ENCODE measurements at regions not wholly inside any gene's neighbourhood (a gene's known extent, or its start where the extent isn't known, plus 50 kb on each side); places are given as distances from the start of the nearest gene placed in this dataset.

DNA sequence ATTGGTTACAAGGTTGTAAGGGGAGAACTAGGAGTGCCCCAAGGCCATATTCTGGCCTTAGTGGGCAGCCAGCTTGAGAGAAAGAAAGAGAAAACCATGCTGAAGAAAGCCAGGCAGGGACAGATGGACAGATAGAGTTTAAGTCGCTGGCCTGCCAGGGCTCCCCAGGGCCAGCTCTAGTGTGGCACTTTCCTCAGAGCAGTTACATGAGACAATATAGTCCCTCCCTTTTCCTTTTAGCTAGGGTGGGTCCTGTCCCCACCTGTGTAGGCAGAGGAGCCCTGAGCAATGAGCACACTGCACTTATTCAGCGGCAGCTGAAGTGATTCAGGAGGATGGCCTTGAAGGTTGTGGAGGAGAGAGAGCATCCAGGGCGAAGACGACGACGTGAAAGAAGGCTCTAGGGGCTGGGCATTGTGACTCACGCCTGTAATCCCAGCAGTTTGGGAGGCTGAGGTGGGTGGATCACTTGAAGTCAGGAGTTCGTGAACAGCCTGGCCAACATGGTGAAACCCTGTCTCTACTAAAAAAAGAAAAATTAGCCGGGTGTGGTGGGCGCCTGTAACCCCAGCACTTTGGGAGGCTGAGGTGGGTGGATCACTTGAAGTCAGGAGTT lies 152.0 kb upstream of the SLC1A4 start:
- Histone ChIP-seq H3K9me3 (ENCODE audit: low read depth, low read length, poor library complexity, severe bottlenecking) (no peaks in the 10 kb centered on the region), H3K27me3 (replicated peaks; ENCODE audit: insufficient read depth, low read depth, low read length, poor library complexity) (no peaks in the 10 kb centered on the region), H3K27ac (ENCODE audit: low read depth, low read length, poor library complexity, severe bottlenecking) (no peak overlapping the region), H3K4me1 (ENCODE audit: insufficient read depth, low read length, poor library complexity, severe bottlenecking) (no peaks in the 10 kb centered on the region), H3K4me3 (ENCODE audit: low read depth, low read length, poor library complexity, severe bottlenecking) (no peak overlapping the region), H3K36me3 (ENCODE audit: insufficient read depth, low read length, poor library complexity, severe bottlenecking) (no peaks in the 10 kb centered on the region)
- TF ChIP-seq EZH2 (IDR thresholded peaks at IDR 0.05; ENCODE audit: borderline replicate concordance, low read depth, low read length, poor library complexity, severe bottlenecking): no peak
- TF ChIP-seq, protein P1, sequence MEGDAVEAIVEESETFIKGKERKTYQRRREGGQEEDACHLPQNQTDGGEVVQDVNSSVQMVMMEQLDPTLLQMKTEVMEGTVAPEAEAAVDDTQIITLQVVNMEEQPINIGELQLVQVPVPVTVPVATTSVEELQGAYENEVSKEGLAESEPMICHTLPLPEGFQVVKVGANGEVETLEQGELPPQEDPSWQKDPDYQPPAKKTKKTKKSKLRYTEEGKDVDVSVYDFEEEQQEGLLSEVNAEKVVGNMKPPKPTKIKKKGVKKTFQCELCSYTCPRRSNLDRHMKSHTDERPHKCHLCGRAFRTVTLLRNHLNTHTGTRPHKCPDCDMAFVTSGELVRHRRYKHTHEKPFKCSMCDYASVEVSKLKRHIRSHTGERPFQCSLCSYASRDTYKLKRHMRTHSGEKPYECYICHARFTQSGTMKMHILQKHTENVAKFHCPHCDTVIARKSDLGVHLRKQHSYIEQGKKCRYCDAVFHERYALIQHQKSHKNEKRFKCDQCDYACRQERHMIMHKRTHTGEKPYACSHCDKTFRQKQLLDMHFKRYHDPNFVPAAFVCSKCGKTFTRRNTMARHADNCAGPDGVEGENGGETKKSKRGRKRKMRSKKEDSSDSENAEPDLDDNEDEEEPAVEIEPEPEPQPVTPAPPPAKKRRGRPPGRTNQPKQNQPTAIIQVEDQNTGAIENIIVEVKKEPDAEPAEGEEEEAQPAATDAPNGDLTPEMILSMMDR (conservative IDR thresholded peaks at IDR 0.05; ENCODE audit: low read depth, low read length): no peak
- POLR2A ChIA-PET (ENCODE audit: low non-redundant PET): no interaction called here
- CTCF ChIA-PET: no interaction called here
- intact Hi-C loops (cut with micrococcal nuclease; ENCODE audit: unreplicated experiment): no loop called here
- BruUV-seq (replicated peaks): no TSS peak
- no peak for DNase-seq (ENCODE audit: low spot score)

DNA sequence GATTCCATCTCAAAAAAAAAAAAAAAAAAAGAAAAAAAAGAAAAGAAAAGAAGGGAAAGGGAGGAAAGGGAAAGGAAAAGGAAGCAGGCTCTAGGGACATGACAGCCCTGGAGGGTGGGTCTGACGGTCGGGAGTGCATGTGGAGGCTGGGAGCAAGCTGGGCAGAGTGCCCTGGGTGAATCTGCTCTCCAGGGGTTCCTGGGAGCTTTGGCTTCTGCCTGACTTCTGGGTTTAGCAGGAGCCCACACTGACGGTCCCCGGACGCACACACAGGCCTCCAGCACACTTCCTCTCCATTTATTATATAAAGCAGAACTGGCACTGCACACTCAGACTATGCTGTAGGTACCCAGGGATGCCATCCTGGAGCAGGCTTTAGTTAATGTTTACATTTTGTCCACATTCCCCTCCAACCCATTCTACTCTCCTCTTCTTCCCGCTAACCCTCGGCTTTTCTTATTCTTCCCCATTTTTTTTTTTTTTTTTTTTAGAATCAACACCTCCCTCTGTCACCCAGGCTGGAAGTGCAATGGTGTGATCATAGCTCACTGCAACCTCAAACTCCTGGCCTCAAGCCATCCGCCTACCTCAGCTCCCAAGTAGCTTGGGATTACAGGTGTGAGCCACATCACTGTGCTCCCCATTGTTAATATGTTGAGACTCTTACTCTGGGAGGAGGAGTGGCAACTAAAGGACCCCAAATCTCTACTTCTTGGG lies 151.1 kb upstream of the SLC1A4 start:
- Histone ChIP-seq H3K4me3 (ENCODE audit: low read depth, low read length, poor library complexity, severe bottlenecking) (no peak overlapping the region), H3K36me3 (ENCODE audit: insufficient read depth, low read length, poor library complexity, severe bottlenecking) (no peaks in the 10 kb centered on the region), H3K27me3 (replicated peaks; ENCODE audit: insufficient read depth, low read depth, low read length, poor library complexity) (no peaks in the 10 kb centered on the region), H3K27ac (ENCODE audit: low read depth, low read length, poor library complexity, severe bottlenecking) (no peak overlapping the region), H3K4me1 (ENCODE audit: insufficient read depth, low read length, poor library complexity, severe bottlenecking) (no peaks in the 10 kb centered on the region), H3K9me3 (ENCODE audit: low read depth, low read length, poor library complexity, severe bottlenecking) (no peaks in the 10 kb centered on the region)
- intact Hi-C loops (cut with micrococcal nuclease; ENCODE audit: unreplicated experiment): no loop called here
- ChIA-PET CTCF (no interaction called here), POLR2A (ENCODE audit: low non-redundant PET) (no interaction called here)
- TF ChIP-seq EZH2 (IDR thresholded peaks at IDR 0.05; ENCODE audit: borderline replicate concordance, low read depth, low read length, poor library complexity, severe bottlenecking): no peak
- TF ChIP-seq, protein P1 (conservative IDR thresholded peaks at IDR 0.05; ENCODE audit: low read depth, low read length): no peak
- no peak for DNase-seq (ENCODE audit: low spot score)
- no TSS peak for BruUV-seq (replicated peaks)

DNA sequence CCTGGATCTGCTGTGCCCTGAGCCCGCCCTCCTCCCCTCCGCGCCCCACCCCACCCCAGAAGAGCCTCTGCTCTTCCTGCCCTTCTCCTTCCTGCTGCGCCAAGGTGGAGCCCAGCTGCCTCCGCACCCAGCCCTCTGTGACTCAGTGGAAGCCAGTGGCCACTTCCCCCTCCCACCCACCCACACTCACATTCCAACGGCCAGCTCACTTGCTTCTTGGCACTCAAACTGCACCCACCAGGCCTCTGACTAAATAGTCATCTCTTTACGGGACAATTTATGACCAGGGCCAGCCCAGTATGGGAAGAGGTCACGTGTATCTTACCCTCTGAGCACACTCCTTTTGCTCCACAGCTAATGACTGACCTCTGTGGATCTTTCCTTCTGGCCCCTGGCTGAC lies 150.4 kb upstream of the SLC1A4 start:
- Histone ChIP-seq H3K27ac (ENCODE audit: low read depth, low read length, poor library complexity, severe bottlenecking) (no peak overlapping the region), H3K36me3 (ENCODE audit: insufficient read depth, low read length, poor library complexity, severe bottlenecking) (no peaks in the 10 kb centered on the region), H3K4me3 (ENCODE audit: low read depth, low read length, poor library complexity, severe bottlenecking) (no peak overlapping the region), H3K9me3 (ENCODE audit: low read depth, low read length, poor library complexity, severe bottlenecking) (no peaks in the 10 kb centered on the region), H3K4me1 (ENCODE audit: insufficient read depth, low read length, poor library complexity, severe bottlenecking) (no peaks in the 10 kb centered on the region), H3K27me3 (replicated peaks; ENCODE audit: insufficient read depth, low read depth, low read length, poor library complexity) (no peaks in the 10 kb centered on the region)
- TF ChIP-seq, protein P1 (conservative IDR thresholded peaks at IDR 0.05; ENCODE audit: low read depth, low read length): no peak
- no peak for TF ChIP-seq EZH2 (IDR thresholded peaks at IDR 0.05; ENCODE audit: borderline replicate concordance, low read depth, low read length, poor library complexity, severe bottlenecking)
- intact Hi-C loops (cut with micrococcal nuclease; ENCODE audit: unreplicated experiment): no loop called here
- DNase-seq (ENCODE audit: low spot score): no peak
- CTCF ChIA-PET: no interaction called here
- no TSS peak for BruUV-seq (replicated peaks)
- POLR2A ChIA-PET (ENCODE audit: low non-redundant PET): no interaction called here

Data from A673 (cell line).